DND-41 (cell line): ENCODE measurements at regions not wholly inside any gene's neighbourhood (a gene's known extent, or its start where the extent isn't known, plus 50 kb on each side); places are given as distances from the start of the nearest gene placed in this dataset.

Source experiments
- EZH2 ChIP-seq: IDR thresholded peaks from 3 replicates; pipeline ENCODE4 v1.6.1; 2012; ENCODE audit warnings: borderline replicate concordance, low read depth, mild to moderate bottlenecking, moderate library complexity, low read length, inconsistent platforms; ENCODE audit not compliant: severe bottlenecking
- TF ChIP-seq, protein P1 (sequence below): IDR thresholded peaks from 2 replicates; pipeline ENCODE4 v1.5.1; 2012; ENCODE audit warnings: borderline replicate concordance, low read length, moderate library complexity, mild to moderate bottlenecking; ENCODE audit not compliant: poor library complexity, severe bottlenecking; ENCODE audit errors: extremely low read depth

DNA sequence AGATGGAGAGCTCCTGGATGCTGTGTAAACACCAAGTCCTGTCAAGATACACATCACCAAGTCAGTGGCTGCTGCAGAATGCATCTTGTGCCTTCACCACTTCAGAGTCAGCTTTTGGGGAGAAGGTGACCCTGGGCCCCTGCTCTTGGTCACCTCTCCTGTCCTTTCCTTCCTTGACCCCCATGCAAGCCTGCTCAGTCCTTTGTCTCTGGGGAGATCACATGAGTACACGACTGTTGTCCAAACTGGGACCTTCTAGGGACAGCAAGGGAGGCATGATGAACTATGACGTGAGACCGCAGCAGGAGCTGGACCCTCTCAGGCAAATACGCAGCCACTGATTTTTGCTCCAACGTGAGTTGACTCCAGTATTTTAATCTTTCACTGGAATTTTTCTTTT, 706.9 kb upstream of the ID2 start:
- TF ChIP-seq, protein P1, sequence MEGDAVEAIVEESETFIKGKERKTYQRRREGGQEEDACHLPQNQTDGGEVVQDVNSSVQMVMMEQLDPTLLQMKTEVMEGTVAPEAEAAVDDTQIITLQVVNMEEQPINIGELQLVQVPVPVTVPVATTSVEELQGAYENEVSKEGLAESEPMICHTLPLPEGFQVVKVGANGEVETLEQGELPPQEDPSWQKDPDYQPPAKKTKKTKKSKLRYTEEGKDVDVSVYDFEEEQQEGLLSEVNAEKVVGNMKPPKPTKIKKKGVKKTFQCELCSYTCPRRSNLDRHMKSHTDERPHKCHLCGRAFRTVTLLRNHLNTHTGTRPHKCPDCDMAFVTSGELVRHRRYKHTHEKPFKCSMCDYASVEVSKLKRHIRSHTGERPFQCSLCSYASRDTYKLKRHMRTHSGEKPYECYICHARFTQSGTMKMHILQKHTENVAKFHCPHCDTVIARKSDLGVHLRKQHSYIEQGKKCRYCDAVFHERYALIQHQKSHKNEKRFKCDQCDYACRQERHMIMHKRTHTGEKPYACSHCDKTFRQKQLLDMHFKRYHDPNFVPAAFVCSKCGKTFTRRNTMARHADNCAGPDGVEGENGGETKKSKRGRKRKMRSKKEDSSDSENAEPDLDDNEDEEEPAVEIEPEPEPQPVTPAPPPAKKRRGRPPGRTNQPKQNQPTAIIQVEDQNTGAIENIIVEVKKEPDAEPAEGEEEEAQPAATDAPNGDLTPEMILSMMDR, result no peak
- no peak for TF ChIP-seq EZH2
